ENCODE measurements at regions not wholly inside any gene's neighbourhood (a gene's known extent, or its start where the extent isn't known, plus 50 kb on each side); places are given as distances from the start of the nearest gene placed in this dataset.

- no peak for TF ChIP-seq EZH2 (IDR thresholded peaks at IDR 0.05; ENCODE audit: insufficient read depth, poor library complexity, severe bottlenecking)
- TF ChIP-seq EZH2phosphoT487 (IDR thresholded peaks at IDR 0.05; ENCODE audit: insufficient read depth, low read depth), result no peak
These were observed 97.0 kb upstream of the TARS1 start for GRCh38 chr5:33343676-33344327.
